Endothelial cell (in vitro differentiated cells): ENCODE measurements at regions not wholly inside any gene's neighbourhood (a gene's known extent, or its start where the extent isn't known, plus 50 kb on each side); places are given as distances from the start of the nearest gene placed in this dataset.

Source experiments
- DNase-seq: peaks from one replicate; pipeline ENCODE4 v3.0.0; 2021; ENCODE audit warnings: low spot score
- H3K27ac Mint-ChIP-seq: one replicate; pipeline ENCODE4 v1.8.0; 2021; ENCODE audit warnings: mixed read lengths, inconsistent platforms; ENCODE audit not compliant: unreplicated experiment
- H3K27me3 Mint-ChIP-seq: one replicate; pipeline ENCODE4 v1.8.0; 2021; ENCODE audit warnings: mild to moderate bottlenecking, moderate library complexity, mixed read lengths, inconsistent platforms; ENCODE audit not compliant: unreplicated experiment
- H3K36me3 Mint-ChIP-seq: one replicate; pipeline ENCODE4 v1.8.0; 2021; ENCODE audit warnings: mild to moderate bottlenecking, low read depth, mixed read lengths, inconsistent platforms; ENCODE audit not compliant: unreplicated experiment
- H3K4me1 Mint-ChIP-seq: one replicate; pipeline ENCODE4 v1.8.0; 2021; ENCODE audit warnings: mild to moderate bottlenecking, mixed read lengths, inconsistent platforms; ENCODE audit not compliant: unreplicated experiment
- H3K4me3 Mint-ChIP-seq: one replicate; pipeline ENCODE4 v1.8.0; 2021; ENCODE audit warnings: mild to moderate bottlenecking, mixed read lengths, inconsistent platforms; ENCODE audit not compliant: unreplicated experiment
- H3K9me3 Mint-ChIP-seq: one replicate; pipeline ENCODE4 v1.8.0; 2021; ENCODE audit warnings: mixed read lengths, inconsistent platforms; ENCODE audit not compliant: unreplicated experiment
- TF ChIP-seq, protein P1 (sequence below): fragments of 200-600 bp; sonication (generic); IDR thresholded peaks from one replicate; pipeline ENCODE4 v1.5.0; 2021; ENCODE audit warnings: antibody characterized with exemption; ENCODE audit not compliant: unreplicated experiment

DNA sequence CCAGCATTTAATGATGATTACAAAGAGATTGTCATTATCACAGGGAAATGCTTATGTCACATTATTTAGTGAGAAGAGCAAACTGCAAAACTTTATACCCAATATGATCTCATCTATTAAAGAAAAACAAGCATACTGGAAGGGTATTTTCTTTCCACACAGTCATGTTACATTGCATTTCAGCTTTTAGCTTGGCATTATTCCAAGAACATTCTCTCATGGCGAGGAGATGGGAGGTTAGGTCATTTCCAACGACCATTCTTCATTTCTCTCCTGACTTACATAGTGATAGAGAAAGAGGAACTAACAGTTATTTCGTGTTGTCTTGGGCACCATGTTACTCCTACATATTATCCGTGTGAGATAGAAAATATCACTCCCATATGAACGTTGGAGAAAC is 309.4 kb upstream of the XYLT1 start:
- TF ChIP-seq, protein P1, sequence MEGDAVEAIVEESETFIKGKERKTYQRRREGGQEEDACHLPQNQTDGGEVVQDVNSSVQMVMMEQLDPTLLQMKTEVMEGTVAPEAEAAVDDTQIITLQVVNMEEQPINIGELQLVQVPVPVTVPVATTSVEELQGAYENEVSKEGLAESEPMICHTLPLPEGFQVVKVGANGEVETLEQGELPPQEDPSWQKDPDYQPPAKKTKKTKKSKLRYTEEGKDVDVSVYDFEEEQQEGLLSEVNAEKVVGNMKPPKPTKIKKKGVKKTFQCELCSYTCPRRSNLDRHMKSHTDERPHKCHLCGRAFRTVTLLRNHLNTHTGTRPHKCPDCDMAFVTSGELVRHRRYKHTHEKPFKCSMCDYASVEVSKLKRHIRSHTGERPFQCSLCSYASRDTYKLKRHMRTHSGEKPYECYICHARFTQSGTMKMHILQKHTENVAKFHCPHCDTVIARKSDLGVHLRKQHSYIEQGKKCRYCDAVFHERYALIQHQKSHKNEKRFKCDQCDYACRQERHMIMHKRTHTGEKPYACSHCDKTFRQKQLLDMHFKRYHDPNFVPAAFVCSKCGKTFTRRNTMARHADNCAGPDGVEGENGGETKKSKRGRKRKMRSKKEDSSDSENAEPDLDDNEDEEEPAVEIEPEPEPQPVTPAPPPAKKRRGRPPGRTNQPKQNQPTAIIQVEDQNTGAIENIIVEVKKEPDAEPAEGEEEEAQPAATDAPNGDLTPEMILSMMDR: no peak
- Mint-ChIP-seq H3K36me3 (no peaks in the 10 kb centered on the region), H3K4me3 (no peak overlapping the region), H3K9me3 (no peaks in the 10 kb centered on the region), H3K27ac (no peak overlapping the region), H3K27me3 (no peaks in the 10 kb centered on the region), H3K4me1 (peaks cover 15% of the 10 kb centered on the region)
- no peak for DNase-seq

DNA sequence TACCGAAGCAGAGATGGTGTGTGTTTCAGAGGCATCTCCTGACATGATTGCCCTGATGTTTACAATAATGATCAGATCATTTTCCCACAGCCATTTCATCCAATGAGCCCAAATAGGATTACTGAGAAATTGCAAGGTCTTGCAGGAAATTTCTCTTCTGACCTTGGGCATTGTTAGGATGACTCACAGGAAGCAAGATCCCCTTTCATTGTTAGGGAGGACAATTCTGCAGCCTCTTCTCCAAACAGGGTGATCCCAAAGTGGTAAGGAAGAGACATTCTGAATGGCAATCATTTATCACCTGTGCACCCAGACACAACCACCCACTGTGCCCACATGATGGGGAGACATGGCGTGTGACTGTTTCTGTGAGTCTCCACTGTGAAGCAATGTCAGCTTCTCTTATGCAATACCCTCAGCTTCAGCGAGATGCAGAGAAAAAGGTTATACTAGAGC is 306.7 kb upstream of the XYLT1 start:
- Mint-ChIP-seq H3K27ac (no peak overlapping the region), H3K36me3 (no peaks in the 10 kb centered on the region), H3K27me3 (peaks cover 1% of the 10 kb centered on the region), H3K4me3 (no peak overlapping the region), H3K9me3 (no peaks in the 10 kb centered on the region), H3K4me1 (peaks cover 15% of the 10 kb centered on the region)
- no peak for DNase-seq
- TF ChIP-seq, protein P1: no peak

DNA sequence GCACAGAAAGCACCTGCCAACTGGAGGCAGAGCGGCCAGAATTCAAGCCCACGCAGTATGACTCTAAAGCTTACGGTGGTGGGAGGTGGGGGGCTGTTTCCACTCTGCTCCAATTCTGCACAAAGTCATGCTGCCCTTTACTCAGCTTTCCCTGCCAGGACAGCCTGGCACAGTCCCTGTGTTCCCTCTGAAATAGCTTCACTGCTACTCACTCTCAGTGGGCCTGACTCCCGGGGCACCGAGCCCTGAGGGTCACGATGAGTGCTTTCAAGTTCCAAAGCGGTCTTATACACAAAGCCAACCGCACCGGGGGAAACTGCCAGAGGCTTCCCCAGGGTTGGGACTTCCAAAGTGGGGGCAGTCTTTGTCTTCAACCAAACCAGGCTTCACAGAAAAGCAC is 306.1 kb upstream of the XYLT1 start:
- no peak overlapping the region for H3K27ac Mint-ChIP-seq

DNA sequence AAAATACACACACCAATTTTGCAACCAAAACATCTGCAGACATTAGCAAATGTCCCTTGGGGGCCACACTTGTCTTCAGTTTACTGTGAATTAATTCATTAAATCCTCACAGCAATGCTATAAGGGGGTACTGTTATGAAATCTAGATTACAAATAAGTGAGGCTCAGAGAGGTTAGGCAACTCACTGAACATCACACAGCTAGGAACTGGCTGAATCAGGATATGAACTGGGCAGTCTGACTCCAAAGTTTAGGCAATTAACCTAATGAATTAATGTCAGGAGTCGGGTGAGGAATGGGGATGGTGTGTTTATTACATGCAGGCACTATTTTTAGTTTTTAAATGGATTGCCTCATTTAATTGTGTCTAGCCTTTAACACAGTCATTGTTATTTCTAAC is 305.7 kb upstream of the XYLT1 start:
- no peak overlapping the region for H3K27ac Mint-ChIP-seq
- DNase-seq: no peak
- peaks cover 15% of the 10 kb centered on the region for H3K4me1 Mint-ChIP-seq
- no peaks in the 10 kb centered on the region for H3K9me3 Mint-ChIP-seq
- TF ChIP-seq, protein P1: no peak
- H3K27me3 Mint-ChIP-seq: peaks cover 1% of the 10 kb centered on the region
- H3K4me3 Mint-ChIP-seq: no peak overlapping the region
- no peaks in the 10 kb centered on the region for H3K36me3 Mint-ChIP-seq

More for the DNA sequence above, 306.1 kb upstream of the XYLT1 start:
- Mint-ChIP-seq H3K4me3 (no peak overlapping the region), H3K4me1 (peaks cover 15% of the 10 kb centered on the region), H3K27me3 (peaks cover 1% of the 10 kb centered on the region), H3K36me3 (no peaks in the 10 kb centered on the region), H3K9me3 (no peaks in the 10 kb centered on the region)
- TF ChIP-seq, protein P1: no peak
- no peak for DNase-seq

DNA sequence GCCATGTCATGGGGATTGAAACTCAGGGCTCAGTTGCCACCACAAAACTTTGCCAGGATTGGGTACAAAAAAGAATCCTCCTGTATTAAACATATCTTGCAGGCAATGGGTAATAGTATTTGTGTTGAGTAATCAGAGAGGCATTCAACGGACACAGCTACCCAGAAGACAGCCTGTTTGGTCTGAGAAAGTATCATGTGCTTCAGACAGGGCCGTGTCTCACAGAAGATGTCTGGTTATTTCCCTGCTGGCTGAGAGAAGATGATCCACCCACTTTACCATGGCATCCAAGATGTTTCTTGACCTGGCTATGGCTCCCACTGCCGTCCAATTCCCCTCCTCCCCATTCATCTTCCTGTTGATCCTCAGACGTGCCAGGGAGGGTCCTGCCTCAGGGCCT is 304.3 kb upstream of the XYLT1 start:
- no peaks in the 10 kb centered on the region for H3K36me3 Mint-ChIP-seq
- H3K27ac Mint-ChIP-seq: no peak overlapping the region
- no peak overlapping the region for H3K4me3 Mint-ChIP-seq
- H3K9me3 Mint-ChIP-seq: no peaks in the 10 kb centered on the region
- TF ChIP-seq, protein P1: no peak
- no peak for DNase-seq
- H3K27me3 Mint-ChIP-seq: peaks cover 4% of the 10 kb centered on the region
- peaks cover 15% of the 10 kb centered on the region for H3K4me1 Mint-ChIP-seq
